Prostate gland (tissue), 2 donors: ENCODE measurements at regions not wholly inside any gene's neighbourhood (a gene's known extent, or its start where the extent isn't known, plus 50 kb on each side); places are given as distances from the start of the nearest gene placed in this dataset.

ENCODE experiments used
- DNase-seq: peaks from one replicate; pipeline ENCODE4 v3.0.0-alpha.2; 2019; ENCODE audit warnings: low spot score
- H3K27ac ChIP-seq, 2 donors: fragments of 200-600 bp; sonication (generic); 2 replicates each; pipeline ENCODE4 v1.5.1; 2017 to 2019
- H3K27me3 ChIP-seq: fragments of 200-600 bp; sonication (generic); replicated peaks from 2 replicates; pipeline ENCODE4 v1.5.1; 2019; ENCODE audit not compliant: insufficient read depth
- H3K36me3 ChIP-seq, 2 donors: fragments of 200-600 bp; sonication (generic); 1 replicate in 1 of 2; 2 replicates in 1 of 2; pipeline versions ENCODE4 v1.5.1 to v1.8.1; 2017 to 2019
- H3K4me1 ChIP-seq: fragments of 200-600 bp; sonication (generic); replicated peaks from 2 replicates; pipeline ENCODE4 v1.5.1; 2019
- H3K4me3 ChIP-seq, 2 donors: fragments of 200-600 bp; sonication (generic); 2 replicates each; pipeline ENCODE4 v1.5.1; 2017 to 2019
- H3K9me3 ChIP-seq: fragments of 200-600 bp; sonication (generic); 2 replicates; pipeline ENCODE4 v1.5.1; 2017
- POLR2A ChIP-seq: fragments of 450-650 bp; IDR thresholded peaks from one replicate; pipeline ENCODE4 v1.6.1; 2016; ENCODE audit warnings: antibody characterized with exemption, mild to moderate bottlenecking
- POLR2AphosphoS5 ChIP-seq: sonication (generic); formaldehyde crosslinking; IDR thresholded peaks from one replicate; pipeline ENCODE4 v1.6.1; 2017; ENCODE audit warnings: antibody characterized with exemption
- WGBS: methylation state at CpG from one replicate; pipeline ENCODE4 v1.1.5; 2018; 5-methylcytosine and 5-hydroxymethylcytosine counted together
- intact Hi-C: fragments of 100-400 bp; cut with DNase I; formaldehyde crosslinking; loops from one replicate; pipeline ENCODE4 v1.14.2; 2022
- TF ChIP-seq, protein P1 (sequence below), 4 experiments: fragments of 200-600 bp in 2 of 4; fragments of 450-650 bp in 2 of 4; sonication (generic) in 2 of 4; IDR thresholded peaks; 1 replicate in 3 of 4; 2 replicates in 1 of 4; pipeline ENCODE4 v1.5.1; 2016 to 2019; ENCODE audit warnings: antibody characterized with exemption in 4 of 4, mild to moderate bottlenecking in 2 of 4, moderate library complexity in 2 of 4

DNA sequence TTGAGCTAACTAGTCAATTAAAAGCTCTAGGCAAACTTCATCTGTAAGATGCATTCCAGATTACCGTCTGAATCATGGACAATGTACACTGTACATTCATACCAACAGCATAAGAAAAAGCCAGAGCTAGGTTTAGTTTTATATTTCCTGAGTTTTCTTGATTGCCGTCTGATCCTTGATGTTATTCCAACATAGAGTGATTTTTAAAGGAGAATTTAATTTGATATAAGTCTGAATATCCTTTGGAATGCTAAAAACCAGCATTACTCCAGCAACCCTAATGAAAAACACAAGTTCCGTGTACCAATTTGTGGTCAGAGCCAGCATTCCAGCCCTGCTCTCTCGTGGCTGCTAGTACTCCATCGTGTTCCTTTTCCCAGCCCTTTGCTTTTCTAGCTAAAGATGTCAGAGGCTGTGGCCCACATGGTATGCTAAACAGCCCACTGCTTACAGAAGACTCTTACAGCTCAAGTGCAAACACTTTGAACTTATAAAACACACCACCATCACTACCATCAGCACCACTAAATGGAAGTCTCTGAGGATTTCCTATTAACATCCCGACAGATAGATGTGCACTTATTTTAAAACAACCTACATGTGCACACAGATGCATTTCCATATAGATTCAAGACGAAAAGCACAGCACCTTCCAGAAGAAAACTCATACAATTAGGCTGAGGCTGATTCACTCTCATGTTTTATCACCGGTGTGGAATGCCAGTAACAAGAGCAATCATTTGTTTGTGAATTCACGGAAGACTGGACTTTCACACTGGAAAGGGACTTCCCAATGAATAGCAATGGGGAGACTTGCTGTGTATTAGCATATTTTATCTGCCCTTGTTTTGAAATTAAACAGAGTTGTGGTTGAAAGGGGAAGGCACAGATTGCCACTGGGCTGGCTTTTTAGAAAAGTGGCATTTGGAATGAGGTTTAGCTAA, 246.9 kb upstream of the GAS1 start:
- no peak overlapping the region for H3K27ac ChIP-seq
- no peaks in the 10 kb centered on the region for H3K27me3 ChIP-seq
- no peak for DNase-seq

DNA sequence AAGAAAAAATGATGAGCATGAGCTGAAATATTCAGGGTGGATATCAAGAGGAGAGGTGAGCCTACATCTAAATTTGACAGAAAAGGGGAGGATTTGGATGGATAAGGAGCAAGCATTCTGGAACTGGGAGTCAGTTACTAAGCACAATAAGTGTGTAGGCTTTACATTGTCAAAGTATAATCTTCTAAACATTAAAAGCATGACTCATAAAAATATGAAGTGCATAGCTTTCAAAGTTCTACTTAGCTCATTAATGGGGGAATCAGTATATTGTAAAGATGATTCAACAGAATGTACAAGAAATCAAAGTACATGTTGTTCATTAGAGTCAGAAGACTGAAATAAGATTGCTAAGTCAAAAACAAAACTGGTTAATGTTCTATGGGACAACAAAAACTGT, 248.0 kb upstream of the GAS1 start:
- Histone ChIP-seq H3K4me1 (no peaks in the 10 kb centered on the region), H3K27ac (no peak overlapping the region), H3K9me3 (no peaks in the 10 kb centered on the region), H3K4me3 (no peak overlapping the region), H3K27me3 (no peaks in the 10 kb centered on the region), H3K36me3 (no peaks in the 10 kb centered on the region)
- intact Hi-C loops, result no loop called here
- DNase-seq, result no peak
- TF ChIP-seq POLR2A (no peak), POLR2AphosphoS5 (no peak)
- TF ChIP-seq, protein P1, sequence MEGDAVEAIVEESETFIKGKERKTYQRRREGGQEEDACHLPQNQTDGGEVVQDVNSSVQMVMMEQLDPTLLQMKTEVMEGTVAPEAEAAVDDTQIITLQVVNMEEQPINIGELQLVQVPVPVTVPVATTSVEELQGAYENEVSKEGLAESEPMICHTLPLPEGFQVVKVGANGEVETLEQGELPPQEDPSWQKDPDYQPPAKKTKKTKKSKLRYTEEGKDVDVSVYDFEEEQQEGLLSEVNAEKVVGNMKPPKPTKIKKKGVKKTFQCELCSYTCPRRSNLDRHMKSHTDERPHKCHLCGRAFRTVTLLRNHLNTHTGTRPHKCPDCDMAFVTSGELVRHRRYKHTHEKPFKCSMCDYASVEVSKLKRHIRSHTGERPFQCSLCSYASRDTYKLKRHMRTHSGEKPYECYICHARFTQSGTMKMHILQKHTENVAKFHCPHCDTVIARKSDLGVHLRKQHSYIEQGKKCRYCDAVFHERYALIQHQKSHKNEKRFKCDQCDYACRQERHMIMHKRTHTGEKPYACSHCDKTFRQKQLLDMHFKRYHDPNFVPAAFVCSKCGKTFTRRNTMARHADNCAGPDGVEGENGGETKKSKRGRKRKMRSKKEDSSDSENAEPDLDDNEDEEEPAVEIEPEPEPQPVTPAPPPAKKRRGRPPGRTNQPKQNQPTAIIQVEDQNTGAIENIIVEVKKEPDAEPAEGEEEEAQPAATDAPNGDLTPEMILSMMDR (IDR thresholded peaks at IDR 0.05), result no peak

More for the DNA sequence above, 246.9 kb upstream of the GAS1 start:
- Histone ChIP-seq H3K9me3 (no peaks in the 10 kb centered on the region), H3K4me3 (no peak overlapping the region), H3K36me3 (no peaks in the 10 kb centered on the region), H3K4me1 (no peaks in the 10 kb centered on the region)
- intact Hi-C loops, result no loop called here
- TF ChIP-seq POLR2AphosphoS5 (no peak), POLR2A (no peak)
- TF ChIP-seq, protein P1 (IDR thresholded peaks at IDR 0.05), result no peak
- 36% methylated on average over 9 of the region's 9 CpGs for WGBS

DNA sequence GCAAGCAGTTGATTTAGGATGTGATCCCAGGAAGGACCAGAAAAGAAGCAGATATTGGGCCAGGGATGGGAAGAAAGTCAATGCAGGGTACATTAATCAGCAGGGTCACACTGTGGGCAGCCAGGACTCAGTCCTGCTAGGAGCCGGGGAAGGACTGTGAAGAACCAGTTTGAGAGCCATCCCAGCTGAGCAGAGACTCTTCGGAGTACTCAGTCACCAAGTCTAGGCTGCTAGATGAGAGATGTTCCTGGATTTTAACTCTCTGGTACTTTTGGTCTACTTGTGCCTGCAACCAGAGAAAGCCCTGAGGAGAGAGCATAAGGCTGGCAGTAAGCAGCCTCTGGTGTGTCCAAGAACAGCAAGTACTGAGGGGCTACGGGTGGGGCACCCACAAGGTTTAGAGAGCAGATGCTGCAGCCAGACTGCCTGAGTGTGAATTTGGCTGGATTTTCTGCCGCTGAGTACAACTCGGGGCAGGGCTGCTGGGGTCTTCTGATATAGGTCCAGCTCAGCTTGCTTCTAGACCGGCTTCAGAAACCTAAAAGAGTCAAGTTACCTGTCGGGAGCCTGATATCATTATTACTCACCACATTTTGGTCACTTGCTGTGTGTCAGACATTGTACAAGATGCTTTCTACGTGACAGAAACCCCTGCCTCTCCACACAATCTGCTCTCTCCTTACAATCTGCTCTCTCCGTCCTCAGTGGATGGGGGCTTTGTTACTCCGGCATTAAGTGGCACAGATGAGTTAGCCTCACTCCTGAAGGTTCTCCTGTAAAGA, 250.2 kb upstream of the GAS1 start:
- no peaks in the 10 kb centered on the region for H3K36me3 ChIP-seq
- TF ChIP-seq POLR2AphosphoS5, result no peak
- DNase-seq, result no peak
- no peaks in the 10 kb centered on the region for H3K27me3 ChIP-seq
- intact Hi-C loops, result no loop called here
- no peak overlapping the region for H3K27ac ChIP-seq
- 76% methylated on average over 10 of the region's 10 CpGs for WGBS
- H3K4me3 ChIP-seq, result no peak overlapping the region
- H3K4me1 ChIP-seq, result no peaks in the 10 kb centered on the region
- H3K9me3 ChIP-seq, result no peaks in the 10 kb centered on the region

DNA sequence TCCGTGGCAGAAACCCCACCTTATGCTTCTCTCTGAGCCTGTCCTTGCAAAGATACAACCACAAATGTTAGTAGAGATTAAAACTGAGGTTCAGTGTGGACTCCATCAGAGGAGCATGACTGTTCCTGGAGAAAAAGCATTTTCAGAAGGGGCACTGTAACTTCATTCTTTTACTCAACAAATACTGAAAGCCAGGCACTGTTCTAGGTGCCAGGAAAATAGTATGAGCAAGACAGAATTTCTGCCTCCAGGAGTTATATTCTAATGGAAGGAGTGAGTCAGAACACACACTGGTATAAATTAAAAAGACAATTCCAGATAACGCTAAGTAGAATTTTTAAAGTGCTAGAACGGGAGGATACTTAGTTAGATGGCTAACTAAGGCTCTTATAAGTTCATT, 251.4 kb upstream of the GAS1 start:
- Histone ChIP-seq H3K27ac (no peak overlapping the region), H3K27me3 (no peaks in the 10 kb centered on the region), H3K36me3 (no peaks in the 10 kb centered on the region), H3K4me3 (no peak overlapping the region), H3K9me3 (no peaks in the 10 kb centered on the region), H3K4me1 (no peaks in the 10 kb centered on the region)
- DNase-seq, result no peak
- 69% methylated on average over 3 of the region's 3 CpGs for WGBS
- intact Hi-C loops, result no loop called here
- TF ChIP-seq, protein P1 (IDR thresholded peaks at IDR 0.05), result no peak
- no peak for TF ChIP-seq POLR2A
- TF ChIP-seq POLR2AphosphoS5, result no peak

DNA sequence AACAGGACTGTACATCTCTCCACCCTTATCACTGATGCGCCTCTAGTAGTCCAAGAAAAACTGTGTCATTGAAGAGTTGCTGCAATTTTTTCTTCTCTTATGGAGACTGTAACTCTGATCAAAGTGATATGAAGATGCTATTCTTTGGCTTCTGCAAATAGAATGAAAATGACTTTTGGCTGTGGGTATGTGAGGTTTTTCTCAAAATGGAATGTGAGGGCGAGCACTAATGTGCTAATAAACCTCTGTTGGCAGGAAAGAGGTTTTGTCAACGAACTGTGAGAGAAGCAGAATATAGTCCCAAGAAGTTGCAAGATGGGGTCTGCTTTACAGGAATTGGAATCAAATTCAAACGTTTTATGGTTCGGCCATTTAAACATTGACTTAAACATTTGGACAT, 252.0 kb upstream of the GAS1 start:
- DNase-seq, result no peak
- H3K27ac ChIP-seq, result no peak overlapping the region
- H3K9me3 ChIP-seq, result no peaks in the 10 kb centered on the region
- no peaks in the 10 kb centered on the region for H3K36me3 ChIP-seq
- WGBS, result 27% methylated on average over 5 of the region's 5 CpGs
- no peaks in the 10 kb centered on the region for H3K4me1 ChIP-seq
- H3K27me3 ChIP-seq, result no peaks in the 10 kb centered on the region
- intact Hi-C loops, result no loop called here
- H3K4me3 ChIP-seq, result no peak overlapping the region
- no peak for TF ChIP-seq POLR2A
- TF ChIP-seq, protein P1 (IDR thresholded peaks at IDR 0.05), result no peak
- no peak for TF ChIP-seq POLR2AphosphoS5
